Uterus (tissue), 3 donors: ENCODE measurements at regions not wholly inside any gene's neighbourhood (a gene's known extent, or its start where the extent isn't known, plus 50 kb on each side); places are given as distances from the start of the nearest gene placed in this dataset.
"Not testable (repeated sequence)": the region's sequence is repeated elsewhere in the genome, so short reads cannot be mapped to it uniquely, and the experiment has no call there.

Experiments used
- DNase-seq, 2 donors: peaks; one replicate each; pipeline ENCODE4 v3.0.0-alpha.2; 2019 to 2020
- H3K27ac ChIP-seq, 2 donors: fragments of 200-600 bp; sonication (generic); 1 replicate in 1 of 2; 2 replicates in 1 of 2; pipeline ENCODE4 v1.5.1; 2016 to 2018
- H3K27me3 ChIP-seq, 2 donors: fragments of 200-600 bp; sonication (generic); one replicate each; pipeline ENCODE4 v1.5.1; 2018 to 2019; ENCODE audit warnings: control low read depth in 1 of 2
- H3K36me3 ChIP-seq, 2 donors: fragments of 200-600 bp; sonication (generic); one replicate each; pipeline ENCODE4 v1.5.1; 2019; ENCODE audit warnings: control low read depth in 1 of 2
- H3K4me1 ChIP-seq, 2 donors: fragments of 200-600 bp; sonication (generic); one replicate each; pipeline ENCODE4 v1.5.1; 2018 to 2019; ENCODE audit warnings: control low read depth in 1 of 2
- H3K4me3 ChIP-seq, 2 donors: fragments of 200-600 bp; sonication (generic); 1 replicate in 1 of 2; 2 replicates in 1 of 2; pipeline ENCODE4 v1.5.1; 2018 to 2019; ENCODE audit warnings: mild to moderate bottlenecking in 1 of 2
- H3K9me3 ChIP-seq, 2 donors: fragments of 200-600 bp; sonication (generic); one replicate each; pipeline ENCODE4 v1.5.1; 2019; ENCODE audit warnings: control low read depth in 1 of 2
- POLR2A ChIP-seq, 2 donors: fragments of 450-650 bp; IDR thresholded peaks; one replicate each; pipeline ENCODE4 v1.6.1; 2016; ENCODE audit warnings: antibody characterized with exemption in 2 of 2, mild to moderate bottlenecking in 1 of 2, moderate library complexity in 1 of 2
- intact Hi-C: fragments of 100-400 bp; cut with DNase I; formaldehyde crosslinking; loops from one replicate; pipeline ENCODE4 v1.15.1; 2023; ENCODE audit warnings: low total_unique reads
- TF ChIP-seq, protein P1 (sequence below), 4 experiments: fragments of 200-600 bp in 2 of 4; fragments of 450-650 bp in 2 of 4; sonication (generic) in 2 of 4; IDR thresholded peaks; one replicate each; pipeline ENCODE4 v1.5.1; 2016 to 2019; ENCODE audit warnings: antibody characterized with exemption in 4 of 4, mild to moderate bottlenecking in 2 of 4, moderate library complexity in 1 of 4
- donor health status: DM: yes; HTN: yes; CAD: no.

DNA sequence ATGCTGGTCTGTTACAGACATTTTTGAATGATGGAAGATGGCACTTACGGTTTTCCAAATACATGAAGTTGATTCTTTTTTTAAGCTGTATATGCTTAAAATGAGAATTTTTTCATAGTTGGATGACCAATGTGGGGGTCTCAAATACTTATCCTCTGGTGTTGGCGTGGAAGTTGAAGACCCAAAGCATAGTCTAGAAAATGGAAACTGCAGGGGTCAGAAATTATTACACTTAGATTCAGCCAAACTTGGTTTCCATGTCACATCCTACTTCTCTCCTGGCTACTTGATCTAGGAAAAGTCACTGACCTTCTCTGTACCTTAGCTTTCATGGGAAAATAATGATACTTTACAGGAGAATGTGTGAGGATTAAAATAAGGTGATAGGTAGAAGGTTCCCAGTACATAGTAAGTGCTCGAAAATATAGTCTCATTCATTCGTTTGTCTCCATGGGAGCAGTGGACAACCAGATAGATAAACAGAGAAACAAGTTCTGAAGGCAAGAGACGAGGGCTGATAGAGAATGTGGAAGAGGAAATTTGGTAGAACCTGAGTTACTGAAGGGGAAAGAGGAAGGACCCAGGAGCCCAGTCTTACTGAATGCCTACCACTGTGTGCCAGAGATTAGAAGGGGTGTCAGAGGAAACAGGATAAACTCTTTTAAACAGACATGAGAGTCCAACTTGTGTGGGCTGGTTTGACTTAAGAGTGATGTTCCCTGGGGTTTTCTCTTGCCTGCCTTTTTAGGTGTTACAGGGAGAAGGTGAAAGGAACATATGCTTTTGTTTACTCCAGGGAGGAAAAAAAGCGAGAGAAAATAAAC is 560.3 kb upstream of the KLF4 start:
- H3K4me1 ChIP-seq = peaks cover 6 to 7% of the 10 kb centered on the region in 2 donors
- H3K27me3 ChIP-seq = no peaks in the 10 kb centered on the region
- no peaks in the 10 kb centered on the region for H3K36me3 ChIP-seq
- no peak for TF ChIP-seq POLR2A (IDR thresholded peaks at IDR 0.05)
- TF ChIP-seq, protein P1, sequence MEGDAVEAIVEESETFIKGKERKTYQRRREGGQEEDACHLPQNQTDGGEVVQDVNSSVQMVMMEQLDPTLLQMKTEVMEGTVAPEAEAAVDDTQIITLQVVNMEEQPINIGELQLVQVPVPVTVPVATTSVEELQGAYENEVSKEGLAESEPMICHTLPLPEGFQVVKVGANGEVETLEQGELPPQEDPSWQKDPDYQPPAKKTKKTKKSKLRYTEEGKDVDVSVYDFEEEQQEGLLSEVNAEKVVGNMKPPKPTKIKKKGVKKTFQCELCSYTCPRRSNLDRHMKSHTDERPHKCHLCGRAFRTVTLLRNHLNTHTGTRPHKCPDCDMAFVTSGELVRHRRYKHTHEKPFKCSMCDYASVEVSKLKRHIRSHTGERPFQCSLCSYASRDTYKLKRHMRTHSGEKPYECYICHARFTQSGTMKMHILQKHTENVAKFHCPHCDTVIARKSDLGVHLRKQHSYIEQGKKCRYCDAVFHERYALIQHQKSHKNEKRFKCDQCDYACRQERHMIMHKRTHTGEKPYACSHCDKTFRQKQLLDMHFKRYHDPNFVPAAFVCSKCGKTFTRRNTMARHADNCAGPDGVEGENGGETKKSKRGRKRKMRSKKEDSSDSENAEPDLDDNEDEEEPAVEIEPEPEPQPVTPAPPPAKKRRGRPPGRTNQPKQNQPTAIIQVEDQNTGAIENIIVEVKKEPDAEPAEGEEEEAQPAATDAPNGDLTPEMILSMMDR (IDR thresholded peaks at IDR 0.05) = no peak
- DNase-seq = no peak
- no peak overlapping the region for H3K27ac ChIP-seq
- intact Hi-C loops = no loop called here
- no peak overlapping the region for H3K4me3 ChIP-seq
- no peaks in the 10 kb centered on the region for H3K9me3 ChIP-seq

DNA sequence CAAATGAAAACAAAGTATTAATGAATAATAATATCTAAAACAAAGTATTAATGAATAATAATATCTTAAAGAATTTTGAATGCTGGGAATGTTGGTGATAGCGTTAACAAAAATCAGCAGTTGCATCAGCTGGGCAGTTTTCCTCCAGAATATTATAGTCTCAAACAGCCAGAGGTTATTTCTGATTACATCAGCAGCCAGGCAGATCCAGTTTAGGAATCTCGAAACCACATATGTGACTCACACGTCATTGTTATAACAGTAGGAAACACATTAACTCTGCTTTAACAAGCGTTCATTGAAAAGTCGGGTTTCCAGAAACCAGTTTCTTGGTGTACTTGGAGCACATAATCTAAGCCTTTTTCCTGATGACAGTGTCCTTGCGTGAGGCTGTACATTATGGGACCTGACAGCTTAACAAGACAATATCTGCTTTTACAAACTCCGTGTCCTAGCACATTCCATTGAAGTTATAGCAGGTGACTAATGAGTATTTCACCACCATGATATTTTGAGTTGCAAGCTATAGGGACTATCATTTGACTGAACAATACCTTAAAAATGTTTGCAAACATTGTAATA is 559.5 kb upstream of the KLF4 start:
- Histone ChIP-seq H3K4me3 (no peak overlapping the region), H3K27ac (no peak overlapping the region), H3K4me1 (peaks cover 6 to 7% of the 10 kb centered on the region in 2 donors), H3K27me3 (no peaks in the 10 kb centered on the region), H3K36me3 (no peaks in the 10 kb centered on the region), H3K9me3 (no peaks in the 10 kb centered on the region)
- TF ChIP-seq, protein P1 (IDR thresholded peaks at IDR 0.05) = no peak
- no peak for TF ChIP-seq POLR2A (IDR thresholded peaks at IDR 0.05)
- DNase-seq = no peak
- intact Hi-C loops = no loop called here

DNA sequence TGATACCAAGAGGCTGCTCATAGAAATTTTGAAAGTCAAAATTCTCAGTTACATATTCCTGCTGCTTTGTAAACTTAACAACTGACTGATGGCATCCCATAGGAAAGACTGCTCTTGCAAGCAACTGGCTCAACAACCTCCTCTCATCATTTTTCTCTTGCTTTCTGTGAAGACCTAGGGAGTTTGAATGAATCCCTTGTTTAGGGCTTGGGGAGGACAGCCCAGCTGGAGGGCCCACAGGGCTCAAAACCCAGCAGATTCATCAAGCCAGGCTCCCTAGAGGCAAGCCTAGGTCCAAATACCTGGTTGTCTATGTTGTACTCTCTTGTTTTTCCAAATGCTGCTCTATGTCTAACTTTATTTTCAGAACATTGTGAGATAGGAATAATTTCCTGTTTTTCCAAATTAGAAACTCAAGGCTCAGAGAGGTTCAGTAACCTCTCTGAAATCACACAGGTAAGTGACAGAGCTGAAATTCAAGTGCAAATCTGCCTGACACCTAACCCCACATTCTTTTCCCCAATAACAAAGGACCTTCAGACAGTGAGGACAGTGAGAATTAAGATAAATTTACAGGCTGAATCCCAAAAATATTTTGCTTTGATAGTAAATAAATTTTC is 558.9 kb upstream of the KLF4 start:
- Histone ChIP-seq H3K4me3 (no peak overlapping the region), H3K27ac (no peak overlapping the region), H3K27me3 (no peaks in the 10 kb centered on the region), H3K36me3 (no peaks in the 10 kb centered on the region), H3K4me1 (peaks cover 6 to 7% of the 10 kb centered on the region in 2 donors), H3K9me3 (peaks cover 0 to 2% of the 10 kb centered on the region in 2 donors)
- intact Hi-C loops = no loop called here
- DNase-seq = no peak
- TF ChIP-seq, protein P1 (IDR thresholded peaks at IDR 0.05) = no peak
- no peak for TF ChIP-seq POLR2A (IDR thresholded peaks at IDR 0.05)

DNA sequence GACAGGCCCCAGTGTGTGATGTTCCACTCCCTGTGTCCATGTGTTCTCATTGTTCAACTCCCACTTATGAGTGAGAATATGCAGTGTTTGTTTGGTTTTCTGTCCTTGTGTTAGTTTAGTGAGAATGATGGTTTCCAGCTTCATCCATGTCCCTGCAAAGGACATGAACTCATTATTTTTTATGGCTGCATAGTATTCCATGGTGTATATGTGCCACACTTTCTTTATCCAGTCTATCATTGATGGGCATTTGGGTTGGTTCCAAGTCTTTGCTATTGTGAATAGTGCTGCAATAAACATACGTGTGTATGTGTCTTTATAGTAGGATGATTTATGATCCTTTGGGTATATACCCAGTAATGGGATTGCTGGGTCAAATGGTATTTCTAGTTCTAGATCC is 558.2 kb upstream of the KLF4 start:
- H3K4me1 ChIP-seq, H3K27me3 ChIP-seq, H3K36me3 ChIP-seq, H3K27ac ChIP-seq, DNase-seq, intact Hi-C loops, H3K4me3 ChIP-seq, H3K9me3 ChIP-seq: not testable (repeated sequence)

DNA sequence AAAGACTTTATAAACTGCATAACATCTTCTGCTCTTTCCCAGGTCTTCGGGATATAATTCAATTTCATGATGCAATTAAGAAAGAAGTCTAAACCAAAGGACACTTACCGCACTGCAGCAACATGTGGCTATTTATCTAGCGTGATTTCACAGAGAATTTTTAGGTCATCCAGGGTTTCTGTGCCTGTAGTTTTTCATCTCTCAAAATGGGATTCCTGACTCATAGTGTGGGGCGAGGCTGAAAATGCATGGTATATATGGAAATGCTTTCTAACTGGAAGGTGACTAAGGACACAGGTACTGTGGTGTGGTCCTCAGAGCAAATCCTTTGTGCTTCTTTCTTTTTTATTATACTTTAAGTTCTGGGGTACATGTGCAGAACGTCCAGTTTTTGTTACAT is 557.7 kb upstream of the KLF4 start:
- H3K4me1 ChIP-seq = no peaks in the 10 kb centered on the region
- no peaks in the 10 kb centered on the region for H3K36me3 ChIP-seq
- H3K27ac ChIP-seq = no peak overlapping the region
- TF ChIP-seq POLR2A (IDR thresholded peaks at IDR 0.05) = no peak
- TF ChIP-seq, protein P1 (IDR thresholded peaks at IDR 0.05) = no peak
- peaks cover 0 to 2% of the 10 kb centered on the region in 2 donors for H3K9me3 ChIP-seq
- H3K27me3 ChIP-seq = no peaks in the 10 kb centered on the region
- intact Hi-C loops = no loop called here
- no peak for DNase-seq
- no peak overlapping the region for H3K4me3 ChIP-seq
